ENCODE measurements at regions not wholly inside any gene's neighbourhood (a gene's known extent, or its start where the extent isn't known, plus 50 kb on each side); places are given as distances from the start of the nearest gene placed in this dataset.

DNA sequence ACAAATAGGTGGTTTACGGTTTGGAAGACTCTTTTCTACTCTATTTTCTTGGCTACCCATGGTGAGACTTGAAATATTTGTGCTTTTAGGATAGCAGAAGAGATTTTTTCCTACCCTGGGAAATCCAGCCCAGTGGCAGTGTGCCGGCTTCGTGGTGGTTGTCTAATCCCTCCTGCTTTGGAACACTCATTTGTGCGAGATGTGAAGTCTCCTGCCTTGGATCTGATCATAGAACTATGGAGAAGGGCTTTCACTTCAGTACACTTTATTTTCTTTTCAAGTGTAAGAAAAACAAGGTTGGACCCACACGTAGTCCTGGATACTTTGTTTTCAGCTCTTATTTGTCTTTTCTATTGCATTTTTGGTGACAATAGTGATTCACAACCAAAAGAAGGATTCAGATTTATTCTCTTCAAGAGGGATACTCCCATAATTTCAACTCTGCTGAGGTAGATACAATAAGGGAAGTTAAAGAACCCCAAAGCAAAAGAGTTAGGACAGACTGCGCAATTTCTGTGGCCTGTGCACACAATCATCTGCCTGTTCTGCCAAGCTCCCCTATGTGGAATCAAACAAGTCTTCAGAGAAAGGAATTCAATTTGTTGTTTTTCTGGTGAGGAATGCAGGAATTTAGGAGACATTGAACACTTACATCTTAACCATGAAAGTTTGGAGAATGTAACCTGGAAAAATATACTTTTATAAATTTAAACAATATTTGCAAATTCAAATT, 413.2 kb downstream of the GJA1 start:
- DNase-seq (ENCODE audit: low read depth, low spot score) = no peak
- no peak overlapping the region for H3K27ac ChIP-seq

DNA sequence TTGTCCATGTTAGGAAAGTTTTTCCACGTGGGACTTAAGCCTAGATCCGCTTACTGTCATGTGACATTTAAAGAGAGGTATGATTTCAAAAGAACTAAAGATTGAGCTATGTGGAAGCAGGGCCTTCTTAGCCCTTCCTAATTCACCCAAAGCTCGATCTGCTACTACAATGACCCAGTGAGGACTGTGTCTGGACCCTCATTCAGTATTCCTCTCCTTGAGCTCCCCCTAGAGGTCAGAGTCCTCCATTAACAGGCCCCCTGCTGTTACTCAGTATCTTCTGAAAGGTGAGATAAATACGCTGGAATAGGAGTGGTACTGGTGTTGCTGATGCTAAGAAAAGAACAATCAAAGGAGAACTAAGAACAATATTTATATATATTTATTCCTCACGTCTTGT, 414.0 kb downstream of the GJA1 start:
- no peak for DNase-seq (ENCODE audit: low read depth, low spot score)
- H3K27ac ChIP-seq = no peak overlapping the region

DNA sequence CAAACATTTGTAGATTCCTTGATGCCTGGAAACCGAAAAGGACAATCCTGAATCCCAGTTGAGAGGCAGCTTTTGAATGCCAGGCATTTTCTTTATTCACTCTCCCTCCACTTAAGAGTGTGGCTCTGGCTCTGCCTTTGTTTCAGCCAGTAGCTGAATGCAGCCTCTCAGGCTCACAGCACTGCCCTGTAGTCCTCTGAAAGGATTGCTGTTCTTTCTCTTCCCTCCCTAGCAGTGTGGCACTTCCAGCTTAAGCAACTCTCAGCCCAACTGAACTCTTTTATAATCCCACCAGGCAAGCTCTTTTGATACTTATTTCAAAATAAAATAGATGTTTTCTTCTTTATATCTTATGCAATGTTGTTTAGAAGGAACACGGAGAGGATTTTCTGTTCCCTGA, 415.6 kb downstream of the GJA1 start:
- no peak overlapping the region for H3K27ac ChIP-seq
- DNase-seq (ENCODE audit: low read depth, low spot score) = no peak

DNA sequence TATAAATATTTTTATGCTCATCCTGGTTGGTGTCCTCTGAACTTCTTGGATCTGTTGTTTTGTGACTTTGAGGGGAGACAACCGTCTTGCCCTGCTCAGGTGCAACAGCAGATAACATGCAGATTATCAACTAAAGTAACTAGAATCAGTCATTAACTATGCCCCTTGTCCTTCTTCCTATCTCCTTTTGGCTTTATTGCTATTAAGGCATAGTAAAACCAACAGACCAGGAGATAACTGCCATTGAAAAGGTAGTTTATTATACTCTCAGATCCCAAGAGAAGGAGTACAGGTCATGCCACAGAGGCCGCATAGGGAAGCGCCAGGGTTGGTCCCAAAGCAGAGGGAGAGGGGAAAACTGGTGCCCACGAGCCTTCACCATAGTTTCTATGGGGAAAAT, 418.2 kb downstream of the GJA1 start:
- no peak overlapping the region for H3K27ac ChIP-seq
- no peak for DNase-seq (ENCODE audit: low read depth, low spot score)

DNA sequence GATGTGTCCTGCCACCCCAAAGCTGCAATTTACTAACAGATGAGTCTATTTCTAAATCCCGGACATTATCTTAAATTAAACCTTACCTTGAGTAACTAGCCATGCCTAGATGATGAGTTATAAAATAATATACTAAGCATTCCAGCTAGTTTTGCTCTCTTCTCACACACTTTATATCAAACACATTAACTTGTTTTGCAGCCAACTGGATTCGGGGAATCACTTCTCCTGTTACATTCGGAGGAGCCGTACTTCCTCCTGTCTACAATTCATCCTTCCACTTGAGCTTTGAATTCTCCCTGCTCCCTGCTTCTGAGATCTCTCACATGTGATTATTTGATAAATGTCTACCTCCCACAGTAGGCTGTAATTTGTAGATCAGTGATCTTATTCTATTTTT, 420.1 kb downstream of the GJA1 start:
- no peak for DNase-seq (ENCODE audit: low read depth, low spot score)
- H3K27ac ChIP-seq = no peak overlapping the region

DNA sequence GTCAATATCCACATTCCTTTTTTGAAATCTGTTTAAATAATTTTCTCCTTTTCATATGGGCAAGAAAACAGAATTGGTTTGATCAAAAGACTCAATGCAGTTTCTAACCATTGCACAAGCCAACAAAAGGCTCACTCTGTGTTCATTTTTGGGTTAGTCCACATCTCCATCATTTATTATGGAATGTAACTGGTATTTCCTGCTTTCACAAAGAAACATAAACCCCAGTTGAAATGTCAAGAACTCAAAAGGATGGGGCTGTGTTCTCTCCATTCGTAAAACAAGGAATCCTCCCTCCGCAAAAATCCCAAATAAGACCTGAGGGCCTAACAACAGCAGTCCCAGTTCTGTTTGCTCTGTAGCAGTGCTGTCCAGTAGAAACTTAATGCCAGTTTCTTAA, 420.9 kb downstream of the GJA1 start:
- DNase-seq (ENCODE audit: low read depth, low spot score) = no peak
- no peak overlapping the region for H3K27ac ChIP-seq

DNA sequence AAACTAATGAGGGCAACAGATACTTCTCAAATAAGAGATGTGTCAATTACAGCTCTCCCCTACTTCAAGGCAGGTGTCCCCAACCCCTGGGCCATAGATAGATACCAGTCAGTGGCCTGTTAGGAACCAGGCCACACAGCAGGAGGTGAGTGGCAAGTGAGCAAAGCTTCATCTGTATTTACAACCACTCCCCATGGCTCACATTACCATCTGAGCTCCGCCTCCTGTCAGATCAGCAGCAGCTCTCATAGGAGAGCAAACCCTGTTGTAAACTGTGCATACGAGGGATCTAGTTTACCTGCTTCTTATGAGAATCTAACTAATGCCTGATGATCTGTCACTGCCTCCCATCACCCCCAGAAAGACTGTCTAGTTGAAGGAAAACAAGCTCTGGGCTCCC, 422.1 kb downstream of the GJA1 start:
- no peak for DNase-seq (ENCODE audit: low read depth, low spot score)
- H3K27ac ChIP-seq = no peak overlapping the region

DNA sequence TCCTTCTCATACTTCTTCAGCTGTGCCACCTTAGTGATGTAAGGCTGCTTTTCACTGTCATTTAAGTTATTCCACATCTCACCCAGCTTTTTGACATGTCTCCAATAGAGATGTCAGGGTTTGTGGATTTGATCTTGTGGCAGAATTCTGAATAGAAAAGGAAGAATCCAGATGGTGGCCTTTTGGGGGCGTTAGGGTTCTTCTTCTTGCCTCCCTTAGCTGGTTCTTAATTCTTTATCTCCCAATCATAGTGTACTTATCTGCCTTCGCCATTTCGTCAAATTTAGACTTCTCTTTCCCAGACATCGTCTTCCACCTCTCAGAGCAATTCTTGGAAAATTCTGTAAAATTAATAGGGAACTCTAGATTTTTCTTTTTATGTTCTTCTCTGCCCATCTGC, 422.9 kb downstream of the GJA1 start:
- no peak for DNase-seq (ENCODE audit: low read depth, low spot score)
- H3K27ac ChIP-seq = no peak overlapping the region

DNA sequence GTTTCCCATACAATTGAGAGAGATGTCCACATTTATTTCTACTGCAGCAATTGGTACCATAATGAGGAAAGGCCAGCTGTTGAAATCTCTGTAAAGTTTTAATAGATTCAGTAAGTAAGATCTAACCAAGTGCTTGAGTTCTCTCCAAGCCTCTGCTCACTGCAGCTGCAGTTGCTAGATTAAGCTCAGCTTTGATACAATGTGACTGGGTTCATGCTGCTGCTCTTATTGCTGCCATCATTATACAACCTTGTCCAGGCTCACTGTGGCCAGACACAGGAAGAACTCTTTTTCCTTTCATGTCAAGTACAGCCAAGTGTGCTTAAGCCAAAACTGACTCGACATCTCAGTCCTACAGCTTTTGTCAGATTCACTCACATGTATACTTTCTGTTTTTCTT, 423.5 kb downstream of the GJA1 start:
- H3K27ac ChIP-seq = no peak overlapping the region
- no peak for DNase-seq (ENCODE audit: low read depth, low spot score)

DNA sequence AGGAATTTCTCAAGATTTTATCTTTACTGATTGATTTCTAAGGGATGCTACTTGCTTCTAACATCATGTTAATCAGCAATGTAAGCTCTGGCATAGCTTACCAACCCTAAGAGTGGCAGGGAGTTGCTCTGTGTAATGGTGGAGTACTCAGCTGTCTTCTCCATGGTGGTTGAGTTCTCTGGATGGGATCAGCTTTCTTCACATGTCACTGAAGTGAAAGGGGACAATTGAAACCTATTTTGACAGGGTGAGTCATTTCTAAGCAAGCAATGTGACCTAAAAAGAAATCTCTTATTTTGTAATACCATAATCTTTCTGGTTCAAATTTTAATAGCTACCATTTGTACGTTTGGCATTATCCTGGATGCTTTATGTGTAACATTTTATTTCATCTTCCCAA, 430.4 kb downstream of the GJA1 start:
- no peak for DNase-seq (ENCODE audit: low read depth, low spot score)
- H3K27ac ChIP-seq = no peak overlapping the region

DNA sequence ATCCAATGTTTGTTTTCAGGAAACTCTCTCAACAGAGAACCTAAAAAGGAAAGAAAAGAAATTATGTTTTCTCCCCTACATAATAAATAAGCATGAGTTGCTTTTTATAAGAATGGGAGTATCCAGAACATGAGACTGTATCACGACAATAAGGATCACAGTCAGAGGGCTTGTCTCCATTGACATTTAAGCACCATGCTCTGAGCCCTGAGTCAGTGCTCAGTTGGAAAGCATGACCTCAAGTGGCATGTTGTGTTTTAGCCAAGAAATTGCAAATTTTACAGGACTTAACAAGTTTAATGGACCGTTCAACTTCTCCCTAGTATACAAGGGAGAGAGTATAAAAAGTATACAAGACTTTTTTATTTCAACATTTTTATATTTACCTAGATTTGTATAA, 431.6 kb downstream of the GJA1 start:
- no peak for DNase-seq (ENCODE audit: low read depth, low spot score)
- no peak overlapping the region for H3K27ac ChIP-seq

DNA sequence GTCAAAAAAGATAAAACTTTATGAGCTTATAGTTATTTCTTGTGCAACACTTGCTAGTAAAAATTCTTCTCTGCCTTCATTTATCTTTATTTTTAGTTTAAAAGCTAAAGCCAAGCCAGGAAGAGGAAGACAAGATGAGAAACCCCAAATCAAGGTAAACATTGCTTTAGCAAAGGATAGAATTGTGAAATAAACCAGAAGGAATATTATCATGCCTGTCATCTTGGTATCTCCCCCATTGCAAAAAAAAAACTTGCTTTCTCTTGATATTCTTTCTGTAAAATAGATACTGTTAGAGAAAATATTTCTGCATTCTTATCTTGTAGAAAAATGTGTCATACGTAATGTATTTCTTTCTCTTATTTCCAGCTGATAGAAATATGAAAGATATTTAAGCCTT, 432.8 kb downstream of the GJA1 start:
- DNase-seq (ENCODE audit: low read depth, low spot score) = no peak
- H3K27ac ChIP-seq = no peak overlapping the region

DNA sequence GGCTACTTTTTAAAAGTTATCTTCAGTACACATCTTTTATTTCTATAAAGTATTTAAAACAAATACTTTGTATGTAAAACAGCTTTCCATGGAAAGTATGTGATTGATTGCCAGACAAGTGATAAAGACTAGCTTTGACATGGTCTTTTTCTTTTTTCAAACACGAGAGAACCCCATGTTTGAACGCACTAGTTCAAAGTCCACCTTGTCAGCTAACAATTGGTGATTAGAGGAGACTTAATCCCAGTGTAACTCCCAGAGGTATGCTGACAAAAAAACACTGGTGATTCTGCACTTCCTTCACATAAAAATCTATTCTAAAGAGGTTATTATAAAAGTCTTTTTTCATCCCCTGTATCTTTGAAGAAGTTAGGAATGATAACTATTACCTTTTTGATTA, 438.1 kb downstream of the GJA1 start:
- no peak for DNase-seq (ENCODE audit: low read depth, low spot score)

DNA sequence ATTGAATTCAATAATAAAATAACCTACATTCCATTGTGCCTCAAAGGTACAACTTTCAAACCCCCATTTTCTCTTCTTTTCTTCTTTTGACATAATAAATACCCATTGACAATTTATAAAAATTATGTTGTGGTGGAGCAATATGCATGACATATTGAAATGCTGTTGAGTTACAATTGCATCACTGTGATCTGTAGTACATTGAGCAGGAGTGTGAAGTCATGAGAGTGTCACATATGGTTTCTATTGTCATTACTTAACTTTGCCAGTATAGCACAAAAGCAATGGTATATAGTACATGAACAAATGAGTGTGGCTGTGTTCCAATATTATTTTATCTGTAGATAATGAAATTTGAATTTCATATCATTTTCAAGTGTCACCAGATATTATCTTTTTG, 441.3 kb downstream of the GJA1 start:
- DNase-seq (ENCODE audit: low read depth, low spot score) = no peak
- no peak overlapping the region for H3K27ac ChIP-seq

More for the DNA sequence above, 438.1 kb downstream of the GJA1 start:
- H3K27ac ChIP-seq = no peak overlapping the region

DNA sequence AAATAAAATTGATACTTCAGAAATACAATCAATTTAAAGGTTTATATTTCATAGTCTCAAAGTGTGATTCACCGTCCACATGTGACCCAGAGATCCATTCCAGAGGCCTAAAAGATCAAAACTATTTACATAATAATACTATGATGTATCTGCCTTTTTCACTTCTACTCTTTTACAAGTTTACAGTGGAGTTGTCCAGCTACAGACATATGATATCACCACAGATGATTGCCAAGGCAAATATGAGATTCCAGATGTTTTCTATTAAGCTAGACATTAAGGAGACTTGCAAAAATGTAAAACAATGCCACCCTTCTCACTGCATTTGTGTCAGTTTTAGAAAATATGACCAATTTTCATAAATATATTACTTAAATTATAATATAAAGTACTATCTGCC, 443.7 kb downstream of the GJA1 start:
- no peak for DNase-seq (ENCODE audit: low read depth, low spot score)
- H3K27ac ChIP-seq = no peak overlapping the region

DNA sequence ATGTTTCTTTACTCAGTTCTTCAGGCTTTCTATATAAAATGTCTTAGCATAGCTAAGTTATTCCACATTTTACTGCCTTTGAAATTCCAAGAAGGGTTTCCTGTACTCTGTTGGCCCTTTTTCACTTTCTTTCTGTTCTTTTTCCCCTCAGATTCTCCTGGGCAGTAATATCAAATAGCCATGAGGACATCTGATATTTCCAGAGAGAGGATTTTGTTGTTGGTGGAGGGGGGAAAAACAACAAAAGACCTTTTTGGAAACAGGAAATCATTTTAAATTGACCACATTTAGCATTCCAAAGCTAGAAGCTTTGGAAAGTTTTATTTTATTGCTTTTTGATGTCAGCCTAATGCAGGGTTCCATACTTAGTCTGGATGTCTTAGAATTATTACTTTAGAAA, 445.4 kb downstream of the GJA1 start:
- no peak for DNase-seq (ENCODE audit: low read depth, low spot score)
- H3K27ac ChIP-seq = no peak overlapping the region

DNA sequence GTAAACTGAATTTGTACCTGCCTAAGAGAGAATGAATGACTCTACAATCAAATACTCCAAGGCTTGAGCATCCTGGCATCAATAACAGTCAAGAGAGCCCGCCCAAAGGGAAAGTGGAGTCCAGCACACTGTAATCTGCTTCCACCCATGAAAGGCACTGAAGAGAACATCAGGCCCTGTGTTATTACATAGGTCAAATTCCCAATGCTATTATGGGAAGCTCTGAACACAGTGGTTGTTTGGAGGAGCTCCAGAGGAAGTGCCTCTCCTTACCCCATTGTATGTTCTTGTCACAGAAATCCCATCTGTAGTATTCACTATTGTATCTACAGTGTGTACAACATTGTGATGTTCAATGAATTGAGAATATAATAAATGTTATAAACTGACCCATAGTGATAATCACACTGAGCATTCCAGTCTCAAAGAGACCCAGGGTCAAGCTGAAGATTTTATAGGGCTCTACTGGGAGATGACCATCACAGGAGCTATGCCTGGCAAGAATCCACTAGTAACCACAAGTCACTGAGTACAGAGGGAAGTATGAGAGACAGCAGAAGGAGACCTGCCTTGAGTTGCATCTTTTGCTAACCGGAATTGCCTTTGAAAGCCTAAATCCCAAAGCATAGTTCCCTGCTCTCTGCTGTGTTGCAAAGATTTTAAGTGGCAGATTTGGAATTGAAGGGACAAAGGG, 446.7 kb downstream of the GJA1 start:
- DNase-seq (ENCODE audit: low read depth, low spot score) = no peak

DNA sequence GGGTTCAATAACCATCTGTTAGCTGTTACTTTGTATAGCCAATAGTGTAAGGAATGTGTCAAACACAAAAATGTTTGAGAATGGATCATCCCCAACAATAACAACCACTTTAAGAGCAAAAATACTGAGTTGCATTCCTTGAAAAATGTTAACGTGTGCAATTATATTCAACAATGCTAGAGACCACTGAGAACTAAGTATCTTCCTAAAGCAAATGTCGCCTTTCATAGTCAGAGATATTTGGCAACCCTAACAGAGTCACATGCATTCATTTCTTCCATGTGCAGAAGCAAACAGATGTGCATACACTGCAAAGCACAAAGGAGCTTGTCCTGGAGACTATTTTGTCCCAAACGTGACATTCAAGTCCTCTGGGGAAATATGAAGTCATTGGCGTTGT, 448.6 kb downstream of the GJA1 start:
- no peak overlapping the region for H3K27ac ChIP-seq
- DNase-seq (ENCODE audit: low read depth, low spot score) = no peak

More for the DNA sequence above, 446.7 kb downstream of the GJA1 start:
- H3K27ac ChIP-seq = no peak overlapping the region

DNA sequence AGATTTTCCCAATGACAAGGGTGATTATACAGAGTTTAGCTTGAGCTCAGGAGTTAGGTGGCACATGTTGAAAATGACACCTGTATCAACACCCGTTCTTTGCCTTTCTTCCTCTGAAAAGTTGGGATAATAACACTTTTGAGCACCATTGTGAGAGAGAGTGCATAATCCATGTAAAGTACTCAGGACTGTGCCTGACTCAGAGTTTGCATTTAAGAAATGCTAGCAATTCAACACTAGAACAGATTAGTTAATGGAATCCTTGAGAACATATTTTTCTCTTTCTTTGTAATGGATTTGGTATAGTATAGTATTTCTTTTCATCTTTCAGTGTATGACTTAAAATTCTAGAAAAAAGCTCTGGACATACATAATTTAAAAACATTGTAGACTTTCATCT, 449.2 kb downstream of the GJA1 start:
- H3K27ac ChIP-seq = no peak overlapping the region
- no peak for DNase-seq (ENCODE audit: low read depth, low spot score)

DNA sequence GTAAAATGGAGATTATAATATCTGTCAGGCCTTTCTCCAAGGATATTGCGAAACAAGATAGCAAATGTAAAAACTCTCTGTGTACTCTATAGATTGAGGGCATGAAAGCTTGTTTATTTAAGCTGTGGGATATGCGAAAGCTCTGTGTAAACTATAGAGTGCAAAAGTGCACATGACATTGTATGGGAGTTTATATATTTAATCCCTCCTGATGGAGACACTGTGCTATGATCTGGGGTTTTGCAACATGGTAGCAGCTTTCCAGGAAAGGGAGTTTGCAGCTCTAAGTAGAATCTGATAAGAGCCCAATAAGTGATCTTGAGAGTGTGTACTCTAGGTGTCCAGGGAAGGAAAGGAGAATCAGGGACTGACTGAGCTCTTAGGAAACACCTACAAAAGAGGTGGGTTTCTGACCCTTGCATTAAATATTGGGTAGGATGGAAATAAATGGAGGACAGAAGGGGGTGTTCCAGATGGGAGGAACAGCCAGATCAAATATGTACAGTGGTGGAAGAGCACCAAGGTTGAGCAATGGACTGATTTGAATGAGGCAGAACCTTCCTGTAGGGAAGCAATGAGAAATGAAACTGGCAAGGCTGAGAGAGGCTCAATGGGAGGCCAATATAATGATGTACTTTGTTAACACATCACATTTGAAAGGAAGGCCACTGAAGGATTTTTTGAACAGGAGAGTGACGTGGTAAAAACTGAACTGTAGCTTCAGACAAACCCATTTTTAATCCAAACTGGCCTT, 450.1 kb downstream of the GJA1 start:
- no peak overlapping the region for H3K27ac ChIP-seq
- no peak for DNase-seq (ENCODE audit: low read depth, low spot score)

DNA sequence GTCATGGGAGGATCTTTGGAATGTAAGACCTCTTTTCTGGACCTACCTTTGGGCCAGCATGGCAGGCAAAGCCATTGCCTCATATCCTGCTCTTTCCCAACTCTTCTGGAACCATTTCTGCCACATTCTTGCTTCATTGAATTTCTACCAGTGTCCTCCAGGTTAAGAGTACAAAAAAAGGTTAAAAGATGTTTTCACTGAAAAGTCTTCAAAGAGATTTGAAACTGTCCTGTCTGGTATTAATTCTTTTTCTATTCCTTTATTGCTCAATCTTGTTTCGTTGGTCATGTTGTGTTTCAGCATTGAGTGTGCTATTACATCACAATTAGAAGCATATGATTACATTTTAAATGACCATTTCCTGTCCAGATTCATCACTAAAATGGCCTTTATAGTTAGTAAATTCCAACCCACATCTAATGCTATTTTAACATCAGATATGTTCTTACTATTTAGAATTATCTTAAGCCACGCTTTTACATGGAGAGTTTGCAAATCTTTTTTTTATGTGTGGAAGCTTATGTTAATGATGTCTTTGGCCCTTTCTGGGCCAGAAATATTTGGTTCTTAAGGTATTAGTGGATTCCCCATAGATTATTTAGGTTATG, 450.9 kb downstream of the GJA1 start:
- DNase-seq (ENCODE audit: low read depth, low spot score) = no peak
- no peak overlapping the region for H3K27ac ChIP-seq

Data from epithelial cell of prostate (primary cell).